Psoas muscle (tissue), 7 donors: ENCODE measurements at regions not wholly inside any gene's neighbourhood (a gene's known extent, or its start where the extent isn't known, plus 50 kb on each side); places are given as distances from the start of the nearest gene placed in this dataset.

Source experiments
- ATAC-seq, 4 donors: fragments of 200-7000 bp; cut with Tn5 transposase; one replicate each; pipeline ENCODE4 v1.9.1; 2020; ENCODE audit warnings: moderate library complexity in 3 of 4, mild to moderate bottlenecking in 2 of 4
- DNase-seq, 2 donors: peaks; one replicate each; pipeline ENCODE4 v3.0.0-alpha.2; 2020
- H3K27ac ChIP-seq: fragments of 200-600 bp; one replicate; pipeline ENCODE4 v1.8.0; 2022
- H3K27me3 ChIP-seq, 3 donors: fragments of 200-600 bp in 1 of 3; one replicate each; pipeline versions ENCODE4 v1.6.1 to v1.8.0; 2013 to 2022; ENCODE audit warnings: low read length in 2 of 3, mild to moderate bottlenecking in 2 of 3, moderate library complexity in 1 of 3; ENCODE audit not compliant: insufficient read depth in 3 of 3
- H3K36me3 ChIP-seq, 2 donors: fragments of 200-600 bp in 1 of 2; one replicate each; pipeline versions ENCODE4 v1.6.1 to v1.8.0; 2013 to 2022; ENCODE audit warnings: low read depth in 1 of 2, mild to moderate bottlenecking in 1 of 2, moderate library complexity in 1 of 2; ENCODE audit not compliant: insufficient read depth in 1 of 2
- H3K4me1 ChIP-seq: fragments of 200-600 bp; one replicate; pipeline ENCODE4 v1.8.0; 2022
- H3K4me3 ChIP-seq: fragments of 200-600 bp; one replicate; pipeline ENCODE4 v1.8.0; 2022; ENCODE audit warnings: mild to moderate bottlenecking
- H3K9me3 ChIP-seq: fragments of 200-600 bp; one replicate; pipeline ENCODE4 v1.8.0; 2022
- CTCF ChIP-seq: fragments of 200-600 bp; IDR thresholded peaks from one replicate; pipeline ENCODE4 v1.8.0; 2022; ENCODE audit warnings: antibody characterized with exemption
- WGBS, 3 donors: extraction: QIAGEN DNeasy Blood & Tissue Kit; methylation state at CpG; one replicate each; pipeline versions ENCODE4 v1.1.6 to v1.1.7; 2013; 5-methylcytosine and 5-hydroxymethylcytosine counted together
- intact Hi-C, 2 donors: fragments of 100-400 bp; cut with DNase I; formaldehyde crosslinking; loops; one replicate each; pipeline versions ENCODE4 v1.11.0 to v1.14.2; 2022
- donor health status: healthy with polysubstance abuse.
- donor health status: DM: no; HTN: no; CAD: no; lungs with moderate emphysema.
- donor health status: Bipolar disorder and iron deficiency.
- donor health status: healthy.
- donor health status: DM: yes; HTN: yes; CAD: no.
- donor health status: DM: no; HTN: no; CAD: no.
- donor health status: DM: yes; HTN: yes; CAD: no.

GRCh38 chr2:16559278-16560067 is 106.2 kb downstream of the CYRIA start:
- no peaks in the 10 kb centered on the region for H3K4me1 ChIP-seq
- DNase-seq (peak in 1 of 2 donors; percentile 58), ATAC-seq (peak in 2 of 4 donors; percentile 26 to 56)
- H3K27me3 ChIP-seq: no peaks in the 10 kb centered on the region
- WGBS, 3 donors: 59 to 78% (median 66%) methylated on average over 7 of the region's 7 CpGs
- no peak overlapping the region for H3K4me3 ChIP-seq
- no peak for TF ChIP-seq CTCF
- intact Hi-C loops: no loop called here
- H3K36me3 ChIP-seq: peaks cover 4 to 99% of the 10 kb centered on the region in 2 donors
- H3K27ac ChIP-seq: no peak overlapping the region
- H3K9me3 ChIP-seq: no peaks in the 10 kb centered on the region

DNA sequence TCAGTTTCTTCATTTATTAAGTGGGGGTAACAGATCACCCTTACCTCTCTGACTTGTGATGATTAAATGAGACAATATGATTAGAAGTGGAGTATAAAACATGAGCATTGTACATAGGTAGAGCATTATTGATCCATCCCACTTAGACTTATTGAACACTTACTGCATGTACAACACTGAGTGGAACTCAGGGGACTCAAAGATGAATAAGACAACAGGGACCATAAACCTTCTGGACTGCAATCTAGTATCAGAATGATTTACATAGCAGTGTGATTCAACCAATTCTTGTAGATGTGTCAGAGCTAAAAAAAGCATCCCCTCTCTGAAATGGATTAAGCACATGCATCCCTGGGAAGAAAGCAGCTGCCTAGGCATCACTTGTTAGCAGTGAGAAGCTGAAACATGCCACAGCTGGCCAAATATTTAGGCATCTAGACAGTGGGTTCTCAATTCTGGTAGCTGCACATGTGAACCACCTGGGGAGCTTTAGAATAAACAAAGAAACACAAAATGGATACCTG is 111.5 kb downstream of the CYRIA start:
- Histone ChIP-seq H3K4me1 (peaks cover 4% of the 10 kb centered on the region), H3K36me3 (peaks cover 4 to 74% of the 10 kb centered on the region in 2 donors), H3K9me3 (no peaks in the 10 kb centered on the region), H3K27me3 (no peaks in the 10 kb centered on the region), H3K27ac (no peak overlapping the region), H3K4me3 (no peak overlapping the region)
- DNase-seq (no peak), ATAC-seq (peak; percentile 42 to 85 (median 68))
- no peak for TF ChIP-seq CTCF
- intact Hi-C loops: loop anchor here in 1 of 2 donors (2.0 kb wide), 1 partner anchor 203 kb away; no protein-coding TSS in a partner anchor

- Histone ChIP-seq H3K4me1 (peaks cover 4% of the 10 kb centered on the region), H3K9me3 (no peaks in the 10 kb centered on the region), H3K27ac (no peak overlapping the region), H3K27me3 (no peaks in the 10 kb centered on the region), H3K36me3 (peaks cover under 1 to 65% of the 10 kb centered on the region in 2 donors), H3K4me3 (no peak overlapping the region)
- peak; percentile 61 for TF ChIP-seq CTCF
- WGBS, 3 donors: 55 to 63% (median 56%) methylated on average over 4 of the region's 4 CpGs
- DNase-seq (no peak), ATAC-seq (peak in 3 of 4 donors; percentile 42 to 86 (median 63))
- intact Hi-C loops: loop anchor here (1.0 to 2.0 kb wide), 2 partner anchors 55 to 56 kb away; no protein-coding TSS in a partner anchor
These were observed 112.4 kb downstream of the CYRIA start for GRCh38 chr2:16553226-16553625.

GRCh38 chr2:16552202-16552601 is 113.4 kb downstream of the CYRIA start:
- WGBS, 3 donors: 67 to 76% (median 71%) methylated on average over 4 of the region's 4 CpGs
- peaks cover 0 to 55% of the 10 kb centered on the region in 2 donors for H3K36me3 ChIP-seq
- no peak for ATAC-seq

More at GRCh38 chr2:16552202-16552601, 113.4 kb downstream of the CYRIA start:
- TF ChIP-seq CTCF: no peak
- intact Hi-C loops: loop anchor here in 1 of 2 donors (2.0 kb wide), 1 partner anchor 57 kb away; no protein-coding TSS in a partner anchor
- Histone ChIP-seq H3K27ac (no peak overlapping the region), H3K9me3 (no peaks in the 10 kb centered on the region), H3K27me3 (no peaks in the 10 kb centered on the region), H3K4me3 (no peak overlapping the region), H3K4me1 (peaks cover 4% of the 10 kb centered on the region)
- DNase-seq: no peak
